Fibroblast of lung (primary cell): ENCODE measurements at regions not wholly inside any gene's neighbourhood (a gene's known extent, or its start where the extent isn't known, plus 50 kb on each side); places are given as distances from the start of the nearest gene placed in this dataset.

Experiments used
- EZH2 ChIP-seq: IDR thresholded peaks from 2 replicates; pipeline ENCODE4 v1.5.1; 2012; ENCODE audit warnings: low read length, control low read depth, mild to moderate bottlenecking; ENCODE audit errors: missing control alignments
- TF ChIP-seq, protein P1 (sequence below), 2 donors: IDR thresholded peaks in 1 of 2; conservative IDR thresholded peaks in 1 of 2; 1 replicate in 1 of 2; 2 replicates in 1 of 2; pipeline ENCODE4 v1.5.1; 2011 to 2012; ENCODE audit warnings: low read length in 2 of 2, control low read depth in 1 of 2, inconsistent platforms in 1 of 2, low read depth in 1 of 2, mild to moderate bottlenecking in 1 of 2

DNA sequence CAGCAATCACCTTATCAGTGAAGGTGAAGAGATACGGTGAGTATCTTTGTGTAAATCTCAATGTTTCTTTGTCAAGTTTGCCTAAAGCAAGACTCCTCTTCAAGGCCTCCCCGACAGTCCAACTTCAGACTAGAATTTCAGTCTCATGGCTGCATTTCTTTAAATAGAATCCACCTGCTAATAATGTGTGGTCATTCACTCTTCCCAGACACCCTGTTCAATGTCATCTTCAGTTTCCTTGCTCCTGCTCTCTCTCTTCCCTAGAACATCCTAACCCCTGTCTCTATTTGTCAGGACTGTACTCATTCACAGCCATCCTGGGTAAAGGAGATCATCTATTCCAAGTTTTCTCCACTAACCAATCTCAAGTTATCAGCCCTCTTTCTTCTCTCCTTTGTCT is 267.3 kb downstream of the EN1 start:
- TF ChIP-seq, protein P1, sequence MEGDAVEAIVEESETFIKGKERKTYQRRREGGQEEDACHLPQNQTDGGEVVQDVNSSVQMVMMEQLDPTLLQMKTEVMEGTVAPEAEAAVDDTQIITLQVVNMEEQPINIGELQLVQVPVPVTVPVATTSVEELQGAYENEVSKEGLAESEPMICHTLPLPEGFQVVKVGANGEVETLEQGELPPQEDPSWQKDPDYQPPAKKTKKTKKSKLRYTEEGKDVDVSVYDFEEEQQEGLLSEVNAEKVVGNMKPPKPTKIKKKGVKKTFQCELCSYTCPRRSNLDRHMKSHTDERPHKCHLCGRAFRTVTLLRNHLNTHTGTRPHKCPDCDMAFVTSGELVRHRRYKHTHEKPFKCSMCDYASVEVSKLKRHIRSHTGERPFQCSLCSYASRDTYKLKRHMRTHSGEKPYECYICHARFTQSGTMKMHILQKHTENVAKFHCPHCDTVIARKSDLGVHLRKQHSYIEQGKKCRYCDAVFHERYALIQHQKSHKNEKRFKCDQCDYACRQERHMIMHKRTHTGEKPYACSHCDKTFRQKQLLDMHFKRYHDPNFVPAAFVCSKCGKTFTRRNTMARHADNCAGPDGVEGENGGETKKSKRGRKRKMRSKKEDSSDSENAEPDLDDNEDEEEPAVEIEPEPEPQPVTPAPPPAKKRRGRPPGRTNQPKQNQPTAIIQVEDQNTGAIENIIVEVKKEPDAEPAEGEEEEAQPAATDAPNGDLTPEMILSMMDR (conservative IDR thresholded peaks at IDR 0.05 in 1 of 2, IDR thresholded peaks at IDR 0.05 in 1 of 2; ENCODE audit: low read depth in 1 of 2, low read length in 2 of 2) = no peak
- TF ChIP-seq EZH2 = no peak
